ENCODE measurements at regions not wholly inside any gene's neighbourhood (a gene's known extent, or its start where the extent isn't known, plus 50 kb on each side); places are given as distances from the start of the nearest gene placed in this dataset.

- TF ChIP-seq CTCF (IDR thresholded peaks at IDR 0.05; ENCODE audit: low read depth, low read length) = no peak
- TF ChIP-seq EZH2phosphoT487 (IDR thresholded peaks at IDR 0.05; ENCODE audit: low read depth) = no peak
Observed at GRCh38 chr6:125445054-125445453, 143.3 kb upstream of the HDDC2 start.

Data from OCI-LY3 (cell line).